H9 (cell line): ENCODE measurements at regions not wholly inside any gene's neighbourhood (a gene's known extent, or its start where the extent isn't known, plus 50 kb on each side); places are given as distances from the start of the nearest gene placed in this dataset.
A peak's percentile ranks its signal among the peaks of the same experiment; 100 is the strongest.

Experiments
- DNase-seq: peaks from one replicate; pipeline ENCODE4 v3.0.0-alpha.2; 2017
- H2AFZ ChIP-seq: one replicate; pipeline ENCODE4 v1.6.1; 2013; ENCODE audit warnings: mild to moderate bottlenecking, low read length, control low read depth, moderate library complexity
- H2AK5ac ChIP-seq: 2 replicates; pipeline ENCODE4 v1.6.1; 2013; ENCODE audit warnings: low read length, control low read depth, mixed read lengths; ENCODE audit not compliant: insufficient read length
- H2BK120ac ChIP-seq: one replicate; pipeline ENCODE4 v1.6.1; 2013; ENCODE audit warnings: low read depth, mild to moderate bottlenecking, low read length, control low read depth, inconsistent platforms; ENCODE audit not compliant: poor library complexity, severe bottlenecking
- H2BK12ac ChIP-seq: 2 replicates; pipeline ENCODE4 v1.6.1; 2013; ENCODE audit warnings: low read length, control low read depth, mixed read lengths, low read depth; ENCODE audit not compliant: insufficient read length
- H2BK15ac ChIP-seq: 2 replicates; pipeline ENCODE4 v1.6.1; 2013; ENCODE audit warnings: low read depth, low read length, control low read depth
- H2BK20ac ChIP-seq: one replicate; pipeline ENCODE4 v1.6.1; 2013; ENCODE audit warnings: low read depth, mild to moderate bottlenecking, low read length, control low read depth, inconsistent platforms; ENCODE audit not compliant: poor library complexity, severe bottlenecking
- H2BK5ac ChIP-seq: 2 replicates; pipeline ENCODE4 v1.6.1; 2013; ENCODE audit warnings: low read length, control low read depth, mixed read lengths; ENCODE audit not compliant: insufficient read length
- H3K14ac ChIP-seq: 2 replicates; pipeline ENCODE4 v1.6.1; 2013; ENCODE audit warnings: low read length, control low read depth; ENCODE audit not compliant: insufficient read depth
- H3K18ac ChIP-seq: 2 replicates; pipeline ENCODE4 v1.6.1; 2013; ENCODE audit warnings: low read depth, mild to moderate bottlenecking, mixed read lengths, low read length, control low read depth; ENCODE audit not compliant: insufficient read length
- H3K23ac ChIP-seq: 2 replicates; pipeline ENCODE4 v1.6.1; 2013; ENCODE audit warnings: low read length, control low read depth, mixed read lengths, low read depth; ENCODE audit not compliant: insufficient read length
- H3K23me2 ChIP-seq: 2 replicates; pipeline ENCODE4 v1.6.1; 2013; ENCODE audit warnings: low read depth, mild to moderate bottlenecking, mixed read lengths, low read length, control low read depth; ENCODE audit not compliant: insufficient read length, poor library complexity, severe bottlenecking
- H3K27ac ChIP-seq: 2 replicates; pipeline ENCODE4 v1.5.1; 2013; ENCODE audit warnings: low read length, control low read depth, mixed read lengths, low read depth; ENCODE audit not compliant: insufficient read length
- H3K27me3 ChIP-seq: 2 replicates; pipeline ENCODE4 v1.6.1; 2013; ENCODE audit warnings: low read length, control low read depth, inconsistent platforms; ENCODE audit not compliant: insufficient read depth
- H3K4ac ChIP-seq: 2 replicates; pipeline ENCODE4 v1.6.1; 2013; ENCODE audit warnings: low read depth, mild to moderate bottlenecking, control low read depth, inconsistent platforms, low read length, moderate library complexity
- H3K4me1 ChIP-seq: 2 replicates; pipeline ENCODE4 v1.6.1; 2013; ENCODE audit warnings: low read length, control low read depth, inconsistent platforms; ENCODE audit not compliant: insufficient read depth
- H3K4me2 ChIP-seq: 2 replicates; pipeline ENCODE4 v1.6.1; 2013; ENCODE audit warnings: low read length, control low read depth, mixed read lengths; ENCODE audit not compliant: insufficient read length, insufficient read depth
- H3K56ac ChIP-seq: 2 replicates; pipeline ENCODE4 v1.6.1; 2013; ENCODE audit warnings: low read depth, mild to moderate bottlenecking, mixed read lengths, low read length, control low read depth; ENCODE audit not compliant: insufficient read length
- H3K79me1 ChIP-seq: 2 replicates; pipeline ENCODE4 v1.6.1; 2013; ENCODE audit warnings: low read depth, mild to moderate bottlenecking, moderate library complexity, low read length, control low read depth, inconsistent platforms; ENCODE audit not compliant: insufficient read depth, poor library complexity, severe bottlenecking
- H3K79me2 ChIP-seq: 2 replicates; pipeline ENCODE4 v1.6.1; 2013; ENCODE audit warnings: low read length, control low read depth, inconsistent platforms; ENCODE audit not compliant: insufficient read depth
- H3K9ac ChIP-seq: 2 replicates; pipeline ENCODE4 v1.6.1; 2013; ENCODE audit warnings: low read length, control low read depth, mixed read lengths; ENCODE audit not compliant: insufficient read length; ENCODE audit errors: extremely low read depth
- H3K9me3 ChIP-seq: one replicate; pipeline ENCODE4 v1.6.1; 2013; ENCODE audit warnings: low read depth, low read length, inconsistent platforms; ENCODE audit not compliant: control insufficient read depth
- H3T11ph ChIP-seq: one replicate; pipeline ENCODE4 v1.6.1; 2013; ENCODE audit warnings: mild to moderate bottlenecking, low read length, control low read depth, inconsistent platforms
- H4K20me1 ChIP-seq: one replicate; pipeline ENCODE4 v1.6.1; 2013; ENCODE audit not compliant: control insufficient read depth, insufficient read length, insufficient read depth
- H4K5ac ChIP-seq: 2 replicates; pipeline ENCODE4 v1.6.1; 2013; ENCODE audit warnings: low read depth, mild to moderate bottlenecking, mixed read lengths, low read length, control low read depth; ENCODE audit not compliant: insufficient read length
- H4K8ac ChIP-seq: replicated peaks from 2 replicates; pipeline ENCODE4 v1.6.1; 2013; ENCODE audit warnings: low read length, control low read depth, mixed read lengths, low read depth; ENCODE audit not compliant: insufficient read length
- H4K91ac ChIP-seq: 2 replicates; pipeline ENCODE4 v1.6.1; 2013; ENCODE audit warnings: low read depth, mild to moderate bottlenecking, moderate library complexity, mixed read lengths, low read length, control low read depth; ENCODE audit not compliant: insufficient read length
- H3K27ac Mint-ChIP-seq, 3 experiments: 2 replicates in 2 of 3; 3 replicates in 1 of 3; pipeline ENCODE4 v1.8.0; 2020 to 2021; ENCODE audit warnings: mixed read lengths in 3 of 3, mild to moderate bottlenecking in 1 of 3, moderate library complexity in 1 of 3
- H3K27me3 Mint-ChIP-seq: 2 replicates; pipeline ENCODE4 v1.8.0; 2021; ENCODE audit warnings: low read depth, mild to moderate bottlenecking, moderate library complexity, mixed read lengths
- H3K36me3 Mint-ChIP-seq, 3 experiments: 2 replicates in 2 of 3; 3 replicates in 1 of 3; pipeline ENCODE4 v1.8.0; 2020 to 2021; ENCODE audit warnings: low read depth in 3 of 3, mixed read lengths in 3 of 3; ENCODE audit not compliant: insufficient read depth in 1 of 3
- H3K4me1 Mint-ChIP-seq, 2 experiments: 2 replicates each; pipeline ENCODE4 v1.8.0; 2020; ENCODE audit warnings: mixed read lengths in 2 of 2
- H3K4me3 Mint-ChIP-seq, 2 experiments: 2 replicates in 1 of 2; 3 replicates in 1 of 2; pipeline ENCODE4 v1.8.0; 2020 to 2021; ENCODE audit warnings: mild to moderate bottlenecking in 2 of 2, mixed read lengths in 2 of 2, moderate library complexity in 1 of 2
- H3K9me3 Mint-ChIP-seq, 2 experiments: 2 replicates in 1 of 2; 3 replicates in 1 of 2; pipeline ENCODE4 v1.8.0; 2020; ENCODE audit warnings: mild to moderate bottlenecking in 2 of 2, mixed read lengths in 2 of 2, moderate library complexity in 1 of 2
- TF ChIP-seq, protein P1 (sequence below): fragments of 200-600 bp; sonication (generic); conservative IDR thresholded peaks from 3 replicates; pipeline ENCODE4 v1.8.0; 2021; ENCODE audit warnings: antibody characterized with exemption, mild to moderate bottlenecking

DNA sequence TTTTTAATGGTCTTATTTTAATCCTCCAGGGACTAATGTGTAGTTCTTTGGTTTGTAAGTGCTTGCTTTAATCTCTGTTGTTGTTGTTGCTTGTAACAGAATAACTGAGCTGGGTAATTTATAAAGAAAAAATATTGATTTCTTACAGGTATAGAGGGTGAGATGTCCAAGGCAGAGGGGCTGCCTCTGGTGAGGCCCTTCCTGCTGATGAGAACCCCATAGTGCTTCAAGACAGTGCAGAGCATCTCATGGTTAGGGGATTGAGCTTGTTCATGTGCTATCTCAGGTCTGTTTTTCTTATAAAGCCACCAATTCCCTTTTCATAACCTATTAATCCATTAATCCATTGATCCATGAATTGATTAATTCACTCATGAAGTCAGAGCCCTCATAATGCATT, 516.3 kb upstream of the KCND2 start:
- Histone ChIP-seq H4K8ac (no peak overlapping the region), H2BK5ac (no peak overlapping the region), H3K4ac (no peak overlapping the region), H2AFZ (no peak overlapping the region), H3K18ac (no peak overlapping the region), H3K27ac (no peak overlapping the region), H4K20me1 (no peaks in the 10 kb centered on the region), H3K79me2 (no peaks in the 10 kb centered on the region), H2AK5ac (no peak overlapping the region), H3K23me2 (no peaks in the 10 kb centered on the region), H2BK120ac (no peak overlapping the region), H3K27me3 (no peaks in the 10 kb centered on the region), H2BK15ac (no peak overlapping the region), H3K79me1 (no peaks in the 10 kb centered on the region), H4K5ac (no peak overlapping the region), H3K9ac (no peak overlapping the region), H2BK20ac (no peak overlapping the region), H3K4me2 (no peak overlapping the region), H3K23ac (no peak overlapping the region), H3T11ph (no peak overlapping the region), H3K9me3 (no peaks in the 10 kb centered on the region), H3K4me1 (peaks cover 2% of the 10 kb centered on the region; the same call in 1 of the 2 replicates), H3K14ac (no peak overlapping the region), H3K56ac (no peak overlapping the region), H4K91ac (no peak overlapping the region), H2BK12ac (no peak overlapping the region)
- Mint-ChIP-seq H3K27ac (peak overlapping the region; percentile 7 to 92 (median 84); a peak in 6 of 7 replicates), H3K36me3 (no peaks in the 10 kb centered on the region), H3K4me1 (peaks cover 34 to 40% of the 10 kb centered on the region in 2 experiments), H3K27me3 (no peaks in the 10 kb centered on the region), H3K9me3 (no peaks in the 10 kb centered on the region), H3K4me3 (no peak overlapping the region; a peak in 1 of 5 replicates)
- TF ChIP-seq, protein P1, sequence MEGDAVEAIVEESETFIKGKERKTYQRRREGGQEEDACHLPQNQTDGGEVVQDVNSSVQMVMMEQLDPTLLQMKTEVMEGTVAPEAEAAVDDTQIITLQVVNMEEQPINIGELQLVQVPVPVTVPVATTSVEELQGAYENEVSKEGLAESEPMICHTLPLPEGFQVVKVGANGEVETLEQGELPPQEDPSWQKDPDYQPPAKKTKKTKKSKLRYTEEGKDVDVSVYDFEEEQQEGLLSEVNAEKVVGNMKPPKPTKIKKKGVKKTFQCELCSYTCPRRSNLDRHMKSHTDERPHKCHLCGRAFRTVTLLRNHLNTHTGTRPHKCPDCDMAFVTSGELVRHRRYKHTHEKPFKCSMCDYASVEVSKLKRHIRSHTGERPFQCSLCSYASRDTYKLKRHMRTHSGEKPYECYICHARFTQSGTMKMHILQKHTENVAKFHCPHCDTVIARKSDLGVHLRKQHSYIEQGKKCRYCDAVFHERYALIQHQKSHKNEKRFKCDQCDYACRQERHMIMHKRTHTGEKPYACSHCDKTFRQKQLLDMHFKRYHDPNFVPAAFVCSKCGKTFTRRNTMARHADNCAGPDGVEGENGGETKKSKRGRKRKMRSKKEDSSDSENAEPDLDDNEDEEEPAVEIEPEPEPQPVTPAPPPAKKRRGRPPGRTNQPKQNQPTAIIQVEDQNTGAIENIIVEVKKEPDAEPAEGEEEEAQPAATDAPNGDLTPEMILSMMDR: no peak
- DNase-seq: no peak
